DMS 273 (cell line): ENCODE measurements at regions not wholly inside any gene's neighbourhood (a gene's known extent, or its start where the extent isn't known, plus 50 kb on each side); places are given as distances from the start of the nearest gene placed in this dataset.
"Not testable (repeated sequence)": the region's sequence is repeated elsewhere in the genome, so short reads cannot be mapped to it uniquely, and the experiment has no call there.

Source experiments
- DNase-seq: peaks from one replicate; lab custom pipeline; 2025; ENCODE audit not compliant: unreplicated experiment; lab: John Stamatoyannopoulos, UW

DNA sequence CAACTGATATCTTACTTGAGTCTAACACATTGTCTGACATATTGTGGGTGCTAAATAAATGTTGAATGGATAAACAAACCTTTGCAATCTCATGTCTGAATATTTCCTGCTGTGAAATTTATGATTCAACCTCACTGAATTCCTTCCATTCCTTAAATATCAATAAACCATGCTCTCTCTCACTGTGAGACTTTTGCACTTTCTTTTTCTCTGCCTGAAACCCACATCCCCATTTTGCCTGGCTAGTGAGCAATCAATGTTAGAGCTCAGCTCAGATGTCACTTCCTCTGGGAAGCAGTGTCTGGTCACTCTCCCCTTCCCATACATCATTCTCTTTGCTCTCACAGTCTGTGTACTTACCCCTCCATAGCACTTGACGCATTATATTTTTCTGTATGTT is 383.7 kb upstream of the TRPC7 start:
- no peak for DNase-seq

DNA sequence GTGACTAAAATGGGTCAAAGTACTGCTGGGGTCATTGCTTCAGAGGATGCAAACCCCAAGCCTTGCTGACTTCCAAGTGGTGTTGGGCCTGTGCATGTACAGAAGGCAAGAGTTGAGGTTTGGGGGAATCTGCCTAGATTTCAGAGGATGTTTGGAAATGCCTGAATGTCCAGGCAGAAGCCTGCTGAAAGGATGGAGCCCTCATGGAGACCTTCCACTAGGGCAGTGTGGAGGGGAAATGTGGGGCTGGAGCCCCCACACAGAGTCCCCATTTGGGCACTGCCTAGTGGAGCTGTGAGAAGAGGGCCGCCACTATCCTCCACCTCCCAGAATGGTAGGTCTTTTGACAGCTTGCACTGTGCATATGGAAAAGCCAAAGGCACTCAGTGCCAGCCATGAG is 377.7 kb upstream of the TRPC7 start:
- DNase-seq, result no peak

DNA sequence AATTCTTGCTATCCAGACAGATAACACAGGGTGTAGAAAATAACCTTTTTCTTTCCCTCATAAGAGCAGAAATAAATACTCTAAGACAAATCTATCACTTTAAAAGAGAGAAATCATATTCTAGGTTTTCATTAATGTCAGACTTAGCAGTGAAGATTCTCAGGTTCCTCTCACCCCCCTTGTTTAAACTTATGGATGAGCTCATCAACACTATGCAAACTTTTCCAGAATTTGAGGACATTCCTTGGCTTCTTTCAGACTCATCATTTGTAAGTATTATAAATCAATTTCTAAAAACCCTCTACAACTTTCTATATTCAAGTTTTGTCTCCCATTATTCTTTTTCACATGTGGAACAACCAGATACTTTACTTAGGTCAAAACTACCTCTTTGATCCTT is 374.9 kb upstream of the TRPC7 start:
- DNase-seq, result no peak

DNA sequence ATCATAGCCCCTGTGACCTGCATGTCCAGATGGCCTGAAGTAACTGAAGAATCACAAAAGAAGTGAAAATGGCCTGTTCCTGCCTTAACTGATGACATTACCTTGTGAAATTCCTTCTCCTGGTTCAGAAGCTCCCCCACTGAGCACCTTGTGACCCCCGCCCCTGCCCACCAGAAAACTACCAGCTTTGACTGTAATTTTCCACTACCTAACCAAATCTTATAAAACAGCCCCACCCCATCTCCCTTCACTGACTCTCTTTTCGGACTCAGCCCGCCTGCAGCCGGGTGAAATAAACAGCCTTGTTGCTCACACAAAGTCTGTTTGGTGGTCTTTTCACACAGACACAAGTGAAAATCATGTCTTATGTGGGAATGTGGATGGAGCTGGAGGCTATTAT is 373.9 kb upstream of the TRPC7 start:
- not testable (repeated sequence) for DNase-seq

DNA sequence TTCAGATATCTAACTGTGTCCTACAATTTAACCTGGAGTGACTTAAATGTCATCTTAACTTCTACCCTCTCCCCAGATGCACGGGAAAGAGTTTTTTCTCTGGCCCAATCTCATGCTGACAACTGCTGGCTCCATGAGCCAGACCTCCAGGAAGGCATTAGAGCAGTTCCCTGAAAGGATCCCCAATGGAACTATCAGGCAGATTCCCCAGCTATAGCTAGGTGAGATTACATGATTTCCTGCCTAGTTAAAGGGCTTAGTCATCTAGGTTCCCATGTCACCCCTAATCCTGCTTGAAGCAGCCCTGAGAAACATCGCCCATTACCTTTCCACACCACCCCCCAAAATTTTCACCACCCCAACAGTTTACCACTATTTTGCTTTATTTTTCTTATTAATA is 373.5 kb upstream of the TRPC7 start:
- DNase-seq, result no peak

DNA sequence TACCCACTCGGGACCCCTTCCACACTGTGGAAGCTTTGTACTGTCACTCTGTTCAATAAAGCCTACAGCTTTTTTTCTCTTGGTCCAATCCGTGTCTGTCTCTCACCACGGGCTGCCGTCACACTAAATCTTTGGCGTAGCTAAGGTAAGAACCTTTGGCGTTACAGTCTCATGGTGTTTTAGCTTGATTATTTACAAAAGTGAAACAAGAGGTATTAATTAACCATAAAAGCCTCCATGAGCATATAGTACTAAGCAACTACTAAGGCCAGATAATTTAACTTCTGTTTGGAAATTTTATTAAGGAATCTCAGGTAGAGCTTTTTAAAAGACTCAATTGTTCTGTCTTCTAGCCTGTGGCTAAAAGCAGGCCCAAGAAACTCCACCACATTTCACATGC is 370.7 kb upstream of the TRPC7 start:
- no peak for DNase-seq

DNA sequence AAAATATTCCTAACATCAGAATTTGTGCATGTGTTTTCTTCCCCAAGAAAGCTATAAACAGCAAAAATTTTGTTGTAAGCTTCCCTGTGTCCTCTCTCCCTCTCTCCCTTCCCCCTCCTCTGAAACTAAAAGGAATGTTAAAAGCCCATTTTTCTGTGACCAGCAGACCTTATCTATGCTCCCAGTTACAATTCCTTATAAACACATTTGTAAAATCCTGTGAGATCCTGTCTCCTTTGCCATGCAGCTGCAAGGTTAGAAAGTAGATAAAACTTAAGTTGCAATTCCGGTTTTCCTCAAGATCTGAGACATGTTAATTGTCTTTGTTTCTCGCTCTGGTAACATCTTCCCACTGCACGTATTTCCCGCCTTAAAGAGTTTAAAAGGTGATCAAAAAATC is 370.3 kb upstream of the TRPC7 start:
- not testable (repeated sequence) for DNase-seq

DNA sequence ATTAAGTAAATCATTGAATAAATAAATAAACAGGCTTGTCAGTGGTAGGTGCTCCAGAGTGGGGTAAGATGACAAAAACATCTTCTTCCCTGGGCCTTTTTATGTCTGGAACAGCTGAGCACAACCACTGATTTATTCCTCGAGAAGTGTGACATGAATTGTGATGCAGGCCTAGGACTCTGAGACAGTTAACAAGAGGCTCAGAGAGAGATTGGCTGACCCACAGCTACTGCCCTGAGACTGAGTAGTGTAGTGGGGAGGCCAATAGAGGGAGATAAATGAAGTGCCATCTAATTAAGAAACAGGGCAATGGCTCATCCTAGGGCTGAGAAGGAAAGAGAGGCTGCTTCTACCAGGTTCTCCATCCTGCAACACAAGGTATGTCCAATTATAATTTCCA is 369.3 kb upstream of the TRPC7 start:
- DNase-seq, result no peak

DNA sequence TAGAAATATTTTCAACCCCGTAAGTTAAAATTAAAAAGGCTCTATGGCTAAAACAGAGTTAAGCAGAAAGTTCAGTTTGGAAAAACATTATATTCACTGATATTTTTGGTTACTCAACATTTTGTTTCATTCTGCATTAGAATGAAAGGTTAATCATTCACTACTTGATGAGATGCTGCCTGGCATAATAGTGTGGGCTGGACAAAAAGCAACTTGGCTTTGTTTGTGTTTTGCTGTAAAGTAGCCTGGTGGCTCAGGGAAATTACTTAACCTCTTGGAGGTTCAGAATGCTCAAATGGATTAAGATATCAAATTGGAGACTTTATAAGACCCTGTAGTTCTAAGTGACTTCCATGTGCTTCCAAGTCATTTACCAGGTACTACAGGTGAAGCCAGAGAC is 367.4 kb upstream of the TRPC7 start:
- DNase-seq, result no peak

DNA sequence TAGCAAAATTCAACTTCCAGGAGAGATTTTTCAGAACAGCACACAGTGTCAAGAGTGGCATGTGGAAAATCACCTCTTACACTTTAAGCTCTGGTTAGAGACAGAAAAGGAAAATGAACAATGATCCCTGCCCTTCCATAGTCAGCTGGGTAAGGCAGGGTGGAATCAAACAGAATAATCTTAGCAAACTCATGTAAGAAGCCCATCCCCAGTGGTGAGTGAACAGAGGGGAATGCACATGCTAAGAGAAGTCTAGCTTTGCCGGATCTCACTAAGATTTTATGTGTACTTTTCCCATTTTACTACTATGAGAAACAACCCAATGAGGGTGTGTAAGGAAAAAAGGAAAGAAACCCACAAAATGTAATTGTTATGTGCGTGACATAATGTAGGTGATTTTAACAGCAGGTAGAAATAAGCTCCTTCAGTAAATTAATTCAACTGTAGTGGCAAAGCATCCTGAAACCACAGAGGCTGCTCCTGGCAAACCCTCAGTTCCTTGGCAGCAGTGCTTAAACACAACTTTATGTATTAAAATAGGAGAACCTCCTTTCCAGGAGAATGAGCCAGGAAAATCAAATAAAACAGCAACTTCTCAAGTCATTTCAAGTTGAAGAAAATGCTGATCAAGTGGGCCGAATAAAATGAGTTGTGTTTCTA is 366.0 kb upstream of the TRPC7 start:
- no peak for DNase-seq

DNA sequence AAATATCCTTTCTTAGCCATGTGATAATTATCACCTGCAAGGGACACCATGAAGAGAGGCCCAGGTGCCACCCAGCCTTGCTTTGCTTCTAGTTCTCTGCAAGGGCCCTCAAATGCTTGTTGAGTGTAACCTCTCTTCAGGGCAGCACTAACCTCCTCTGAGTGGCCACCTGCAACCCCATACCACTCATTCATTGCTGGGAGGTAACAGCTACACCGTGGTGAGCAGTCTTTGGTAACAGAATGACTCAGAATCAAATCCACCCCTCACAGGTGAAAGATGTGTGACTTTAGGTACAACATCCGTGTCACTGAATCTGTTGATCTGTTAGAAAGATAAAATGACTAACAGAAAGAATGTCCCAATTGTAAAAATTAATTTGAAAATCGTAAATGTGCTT is 365.1 kb upstream of the TRPC7 start:
- DNase-seq, result no peak

DNA sequence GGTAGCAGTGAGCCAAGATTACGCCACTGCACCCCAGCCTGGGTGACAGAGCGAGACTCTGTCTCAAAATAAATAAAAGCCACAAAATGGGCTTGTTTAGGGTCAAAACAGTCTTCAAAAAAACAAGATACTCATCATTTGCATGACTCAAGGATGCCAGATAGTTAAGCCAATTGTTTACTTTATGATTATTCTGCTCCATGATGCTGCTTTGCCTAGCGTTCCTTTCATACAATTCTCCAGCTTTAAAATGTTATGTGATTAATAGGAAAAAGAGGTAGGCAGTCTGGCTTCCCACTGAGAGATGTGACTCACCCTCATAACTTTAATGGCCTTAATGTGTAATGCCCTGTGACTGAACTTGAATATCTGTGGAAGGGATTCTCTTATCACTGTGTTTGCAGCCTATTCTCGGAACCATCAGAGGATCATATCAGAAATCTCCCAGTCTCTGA is 364.6 kb upstream of the TRPC7 start:
- DNase-seq, result no peak

DNA sequence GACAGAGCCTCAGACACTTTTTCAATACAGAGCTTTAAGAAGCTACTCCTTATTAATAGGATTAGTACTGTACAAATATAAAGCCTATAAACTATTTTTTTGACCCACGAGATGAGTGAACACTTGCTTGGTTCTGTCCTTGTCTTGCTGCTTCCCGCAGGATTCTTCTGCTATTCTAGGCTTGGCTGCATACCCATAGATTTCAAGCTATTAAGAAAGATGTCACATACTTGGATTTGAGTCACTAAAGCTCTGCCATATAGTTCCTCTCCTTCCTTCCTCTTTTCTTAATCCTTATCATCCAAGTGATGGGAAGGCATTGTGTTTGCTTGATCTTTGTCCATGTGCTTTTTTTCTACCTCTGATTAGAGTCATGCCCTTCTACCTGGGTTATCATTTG is 361.2 kb upstream of the TRPC7 start:
- no peak for DNase-seq

DNA sequence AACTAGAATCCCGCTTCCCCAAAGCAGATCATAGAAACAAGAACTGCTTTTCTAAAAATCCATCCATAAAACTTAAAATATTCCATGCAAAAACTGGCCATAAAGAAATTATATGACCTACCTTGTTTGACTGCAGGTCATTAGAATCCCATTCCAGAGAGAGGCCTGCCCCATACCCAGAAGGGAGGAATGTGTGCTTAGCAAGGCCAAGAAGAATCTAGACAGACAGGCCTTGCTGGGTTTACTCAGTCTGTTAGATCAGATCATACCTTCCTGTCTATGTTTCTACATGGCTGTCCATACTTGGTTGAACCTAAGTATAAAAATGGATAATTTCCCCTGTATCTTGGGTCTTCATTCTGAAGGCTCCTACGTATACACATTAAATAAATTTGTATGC is 358.8 kb upstream of the TRPC7 start:
- DNase-seq, result no peak

DNA sequence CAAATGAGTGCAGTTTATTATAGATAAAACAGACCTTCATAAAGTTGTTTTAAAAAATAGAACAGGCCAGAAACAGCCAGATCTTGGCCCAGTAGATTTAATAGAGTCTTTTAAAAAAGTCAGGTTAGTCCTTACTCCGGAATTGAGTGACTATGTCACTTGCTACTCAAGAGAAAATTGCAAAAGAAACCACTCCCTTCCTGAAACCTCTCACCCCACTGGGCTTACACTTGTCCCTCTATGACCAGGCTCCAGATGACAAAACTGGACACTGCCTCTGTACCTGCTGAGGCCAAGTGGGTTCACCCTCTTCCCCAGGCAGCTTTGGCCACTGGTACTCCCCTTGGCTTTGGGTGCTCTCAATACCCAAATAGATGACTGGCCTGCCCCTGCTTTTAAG is 357.2 kb upstream of the TRPC7 start:
- no peak for DNase-seq

DNA sequence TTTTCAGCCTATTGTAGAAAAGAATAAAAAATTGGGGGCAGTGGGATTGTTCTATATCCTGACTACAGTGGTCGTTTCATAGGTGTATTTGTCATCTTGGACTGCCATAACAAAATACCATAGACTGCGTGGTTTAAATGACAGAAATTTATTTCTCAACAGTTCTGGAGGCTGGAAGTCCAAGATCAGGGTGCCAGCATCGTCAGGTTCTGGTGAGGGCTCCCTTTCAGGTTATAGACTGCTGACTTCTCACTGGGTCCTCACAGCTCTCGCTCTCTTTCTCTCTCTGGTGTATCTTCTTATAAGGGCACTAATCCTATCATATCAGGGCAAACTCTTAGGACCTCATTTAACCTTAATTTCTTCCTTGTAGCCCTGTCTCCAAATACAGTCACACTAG is 356.7 kb upstream of the TRPC7 start:
- no peak for DNase-seq

DNA sequence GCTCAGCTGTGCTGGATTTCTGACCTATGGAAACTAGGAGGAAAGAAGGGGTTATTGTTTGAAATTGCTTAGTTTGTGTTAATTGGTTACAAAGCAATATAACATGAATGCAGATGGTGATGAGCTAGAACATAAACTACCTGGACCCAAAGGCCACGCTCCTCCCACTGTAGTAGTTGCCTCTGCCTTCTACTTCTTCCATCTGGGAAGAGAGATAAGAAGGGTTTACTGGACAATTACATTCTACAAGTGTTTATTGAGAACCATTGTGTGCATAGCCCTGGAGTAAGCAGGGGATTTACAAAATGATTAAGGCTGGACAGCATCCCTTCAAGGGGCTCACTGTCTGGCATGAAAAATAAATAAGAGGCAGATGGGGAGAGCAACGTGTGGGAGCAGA is 355.3 kb upstream of the TRPC7 start:
- DNase-seq, result no peak

DNA sequence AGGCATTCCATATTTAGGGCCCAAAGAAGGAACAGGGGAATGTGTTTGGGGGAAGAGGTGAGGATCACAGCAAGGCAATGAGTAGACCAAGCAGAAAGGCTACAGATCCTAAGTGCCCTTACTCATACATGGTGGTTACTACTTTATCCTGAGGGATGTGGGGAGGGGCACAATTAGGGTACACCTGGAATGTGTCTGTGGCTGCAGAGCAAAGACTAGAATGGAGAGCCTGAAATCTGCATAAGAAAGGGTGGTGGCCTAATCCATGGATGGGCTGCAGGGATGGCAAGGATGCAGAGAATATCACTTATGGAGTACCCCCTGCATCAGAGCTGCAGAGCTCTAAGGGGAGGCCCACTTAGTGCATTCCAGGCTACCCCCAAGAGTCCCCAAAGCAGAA is 352.6 kb upstream of the TRPC7 start:
- DNase-seq, result no peak

DNA sequence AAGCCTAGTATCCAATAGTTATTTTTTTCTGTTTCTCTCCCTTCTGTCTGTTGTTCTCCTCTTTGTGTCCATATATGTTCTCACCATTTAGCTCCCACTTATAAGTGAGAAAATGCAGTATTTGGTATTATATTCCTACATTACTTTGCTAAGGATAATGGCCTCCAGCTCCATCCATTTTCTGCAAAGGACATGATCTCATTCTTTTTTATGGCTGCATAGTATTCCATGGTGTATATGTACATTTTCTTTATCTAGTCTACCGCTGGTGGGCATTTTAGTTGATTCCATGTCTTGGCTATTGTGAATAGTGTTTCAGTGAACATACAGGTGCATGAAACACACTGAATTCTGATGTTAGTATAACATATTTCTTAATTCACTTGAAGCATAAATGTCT is 348.9 kb upstream of the TRPC7 start:
- no peak for DNase-seq

DNA sequence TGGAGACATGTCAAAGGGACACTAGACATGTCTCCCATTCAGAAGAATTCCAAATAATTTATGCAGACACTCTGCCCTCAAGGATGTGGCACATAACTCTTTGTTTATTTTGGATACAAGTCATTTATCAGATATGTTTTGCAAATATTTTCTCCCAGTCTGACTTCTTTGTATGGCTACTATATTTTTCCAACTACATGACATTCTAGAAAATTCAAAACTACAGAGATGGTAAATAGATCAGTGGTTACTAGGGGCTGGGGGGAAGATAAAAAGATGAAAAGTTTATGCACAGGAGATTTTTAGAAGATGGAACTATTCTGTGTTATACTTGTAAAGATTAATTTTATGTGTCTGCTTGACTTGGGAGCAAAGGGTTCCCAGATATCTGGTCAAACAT is 347.3 kb upstream of the TRPC7 start:
- DNase-seq, result no peak

DNA sequence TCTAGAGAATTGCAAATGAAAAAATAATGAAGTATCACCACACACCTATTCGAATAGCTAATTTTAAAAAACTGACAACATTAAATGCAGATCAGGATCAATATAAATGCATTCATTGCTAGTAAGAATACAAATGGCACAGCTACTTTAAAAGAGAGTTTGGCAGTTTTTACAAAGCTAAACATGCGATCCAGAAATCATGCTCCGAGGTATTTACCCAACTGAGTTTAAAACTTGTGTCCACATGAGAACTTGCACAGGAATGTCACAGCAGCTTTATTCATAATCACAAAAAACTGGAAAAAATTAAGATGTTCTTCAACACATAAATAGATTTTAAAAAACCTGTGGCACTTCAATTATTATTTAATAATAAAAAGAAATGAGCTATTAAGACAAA is 345.5 kb upstream of the TRPC7 start:
- no peak for DNase-seq

DNA sequence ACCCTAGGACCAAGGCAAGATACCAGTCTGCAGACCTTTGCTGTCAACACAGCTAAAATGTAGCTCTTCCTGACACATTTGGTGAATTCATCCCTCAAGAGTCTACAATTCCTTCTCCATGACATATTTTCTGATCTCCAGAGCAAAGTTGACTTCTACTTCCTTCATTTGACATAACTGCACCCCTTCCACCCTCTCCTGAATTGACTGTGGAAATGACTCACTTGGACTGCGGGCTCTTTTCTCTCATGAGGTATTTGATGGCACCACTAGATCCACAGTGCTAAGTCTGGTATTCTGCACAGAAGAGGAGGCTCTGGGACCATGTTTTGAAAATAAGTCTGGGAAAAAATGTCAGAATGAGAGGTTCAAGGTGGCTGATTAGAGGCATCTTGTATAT is 338.4 kb upstream of the TRPC7 start:
- DNase-seq, result no peak

DNA sequence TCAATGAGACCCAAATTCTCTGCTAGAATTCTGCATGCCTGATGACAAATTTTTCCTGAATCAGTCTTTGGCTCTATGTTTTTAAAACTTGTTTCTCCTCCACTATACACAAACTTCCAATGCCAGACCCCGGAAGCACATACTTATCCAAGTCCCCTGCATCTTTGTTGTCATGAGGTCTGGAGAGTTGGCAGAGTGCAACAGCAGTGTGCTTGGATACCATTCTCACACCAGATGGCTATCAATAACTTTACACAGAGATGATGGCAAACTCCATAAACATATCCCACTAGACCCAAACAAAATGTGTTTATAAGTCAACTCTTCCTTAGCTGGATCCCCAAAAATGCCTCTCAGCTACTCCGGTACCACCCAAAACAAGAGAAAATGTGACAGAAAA is 337.7 kb upstream of the TRPC7 start:
- no peak for DNase-seq

DNA sequence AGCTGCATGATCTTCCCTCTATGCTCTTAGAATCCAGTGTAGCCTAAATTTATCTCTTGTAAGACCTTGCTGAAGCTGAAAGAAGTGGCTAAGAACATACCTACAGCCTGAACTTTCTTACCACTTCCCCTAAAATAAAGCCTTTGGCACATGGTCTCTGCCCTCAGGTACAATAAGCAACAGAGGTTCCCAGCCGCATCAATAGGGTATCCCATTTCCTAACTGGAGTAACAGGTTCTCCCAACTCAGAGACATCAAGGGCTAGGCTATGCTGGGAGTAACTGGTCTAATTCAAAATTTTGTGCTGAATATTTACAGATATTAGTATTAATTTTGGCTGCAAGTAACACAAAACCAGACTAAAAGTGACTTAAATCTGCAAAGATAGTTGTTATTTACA is 335.8 kb upstream of the TRPC7 start:
- DNase-seq, result no peak
